GM12878 (cell line): ENCODE measurements at regions not wholly inside any gene's neighbourhood (a gene's known extent, or its start where the extent isn't known, plus 50 kb on each side); places are given as distances from the start of the nearest gene placed in this dataset.
A peak's percentile ranks its signal among the peaks of the same experiment; 100 is the strongest.
"Not testable (repeated sequence)": the region's sequence is repeated elsewhere in the genome, so short reads cannot be mapped to it uniquely, and the experiment has no call there.

Experiments used
- ATAC-seq: fragments of 200-7000 bp; cut with Tn5 transposase; 3 replicates; pipeline ENCODE4 v1.9.1; 2020; ENCODE audit warnings: mild to moderate bottlenecking, moderate library complexity
- BruUV-seq: library from RNA; stranded (reverse); fragments of 400-500 nt; replicated peaks from 2 replicates; lab custom pipeline; 2021; lab: Mats Ljungman, UMichigan
- CTCF ChIA-PET: fragments of 300-600 bp; sonication (Branson Sonifier 250); formaldehyde crosslinking; extraction: SDS; loops from one replicate; lab custom pipeline; 2021; ENCODE audit warnings: inconsistent platforms; lab: Yijun Ruan, JAX
- POLR2A ChIA-PET: fragments of 350-600 bp; formaldehyde crosslinking; extraction: SDS; loops from one replicate; lab custom pipeline; 2021; ENCODE audit warnings: inconsistent platforms; lab: Charles Lee
- RAD21 ChIA-PET: fragments of 300-600 bp; sonication (Branson Sonifier 250); formaldehyde crosslinking; loops from one replicate; lab custom pipeline; 2023; ENCODE audit warnings: antibody characterized with exemption; ENCODE audit not compliant: unreplicated experiment; lab: Charles Lee
- SMC1A ChIA-PET: fragments of 300-600 bp; sonication (Branson Sonifier 250); formaldehyde crosslinking; loops from one replicate; lab custom pipeline; 2023; ENCODE audit not compliant: unreplicated experiment, uncharacterized antibody; lab: Charles Lee
- DNase-seq: peaks from one replicate; pipeline ENCODE4 v3.0.0-alpha.2; 2011; ENCODE audit warnings: low read depth, low spot score
- FAIRE-seq: peaks from 3 replicates; lab custom pipeline; 2011; peaks lifted over from hg19 to GRCh38; lab: Jason Lieb, UNC
- H2AFZ ChIP-seq: 2 replicates; pipeline ENCODE4 v1.6.0; 2011; ENCODE audit warnings: low read depth, low read length, control low read depth; ENCODE audit not compliant: control insufficient read depth
- H3K27ac ChIP-seq: 2 replicates; pipeline ENCODE4 v1.5.1; 2011; ENCODE audit warnings: control low read depth; ENCODE audit not compliant: control insufficient read depth, insufficient read depth
- H3K27me3 ChIP-seq, 2 experiments: replicated peaks in 1 of 2; 2 replicates each; pipeline versions ENCODE4 v1.6.0 to v1.6.1; 2011; ENCODE audit warnings: low read length in 1 of 2; ENCODE audit not compliant: control insufficient read depth in 2 of 2, insufficient read depth in 2 of 2
- H3K36me3 ChIP-seq, 2 experiments: 2 replicates each; pipeline ENCODE4 v1.5.1; 2011; ENCODE audit warnings: low read length in 1 of 2; ENCODE audit not compliant: control insufficient read depth in 2 of 2, insufficient read depth in 2 of 2
- H3K4me1 ChIP-seq: 2 replicates; pipeline ENCODE4 v1.6.1; 2011; ENCODE audit warnings: mild to moderate bottlenecking, low read length, moderate library complexity, mixed read lengths; ENCODE audit not compliant: control insufficient read depth, insufficient read depth
- H3K4me2 ChIP-seq: 2 replicates; pipeline ENCODE4 v1.6.0; 2011; ENCODE audit warnings: control low read depth; ENCODE audit not compliant: control insufficient read depth, insufficient read depth
- H3K4me3 ChIP-seq: fragments of 200-600 bp; sonication (generic); 2 replicates; pipeline ENCODE4 v1.5.1; 2016
- H3K79me2 ChIP-seq: 2 replicates; pipeline ENCODE4 v1.6.0; 2011; ENCODE audit warnings: low read length; ENCODE audit not compliant: control insufficient read depth, insufficient read depth
- H3K9ac ChIP-seq: 2 replicates; pipeline ENCODE4 v1.8.0; 2011; ENCODE audit warnings: low read length, control low read depth, mixed read lengths; ENCODE audit not compliant: control insufficient read depth, insufficient read depth
- H3K9me3 ChIP-seq: replicated peaks from 3 replicates; pipeline ENCODE4 v1.5.1; 2011; ENCODE audit warnings: mild to moderate bottlenecking, low read length; ENCODE audit not compliant: control insufficient read depth, insufficient read depth
- H4K20me1 ChIP-seq: 2 replicates; pipeline ENCODE4 v1.6.0; 2011; ENCODE audit not compliant: control insufficient read depth, insufficient read depth
- HDGF ChIP-seq: fragments of 450-650 bp; IDR thresholded peaks from 2 replicates; pipeline ENCODE4 v1.6.1; 2016; ENCODE audit warnings: antibody characterized with exemption
- MEF2A ChIP-seq: IDR thresholded peaks from 2 replicates; pipeline ENCODE4 v1.6.1; 2011; ENCODE audit warnings: low read depth, mild to moderate bottlenecking, low read length, moderate library complexity; ENCODE audit not compliant: insufficient read depth
- POLR2A ChIP-seq: IDR thresholded peaks from 2 replicates; pipeline ENCODE4 v1.6.1; 2011; ENCODE audit warnings: low read depth, mild to moderate bottlenecking, low read length
- RFX5 ChIP-seq: IDR thresholded peaks from 2 replicates; pipeline ENCODE4 v1.6.1; 2011; ENCODE audit warnings: low read depth, low read length, improper control_type of control experiment
- WGBS: methylation state at CpG from one replicate; pipeline ENCODE4 v1.1.6; 2016; ENCODE audit warnings: low lambda C conversion rate; ENCODE audit not compliant: insufficient replicate concordance, insufficient coverage; ENCODE audit errors: missing lambda C conversion rate; 5-methylcytosine and 5-hydroxymethylcytosine counted together
- in situ Hi-C: fragments of 300-500 bp; cut with MboI; formaldehyde crosslinking; loops from 9 replicates; pipeline ENCODE4 v1.14.3; 2018; ENCODE audit warnings: mixed read lengths
- intact Hi-C: fragments of 100-400 bp; cut with micrococcal nuclease; formaldehyde crosslinking; loops from one replicate; pipeline ENCODE4 v1.14.2; 2022; ENCODE audit not compliant: unreplicated experiment
- TF ChIP-seq, protein P1 (sequence below): IDR thresholded peaks from 2 replicates; pipeline ENCODE4 v1.6.1; 2012; ENCODE audit warnings: low read depth, low read length, improper control_type of control experiment

DNA sequence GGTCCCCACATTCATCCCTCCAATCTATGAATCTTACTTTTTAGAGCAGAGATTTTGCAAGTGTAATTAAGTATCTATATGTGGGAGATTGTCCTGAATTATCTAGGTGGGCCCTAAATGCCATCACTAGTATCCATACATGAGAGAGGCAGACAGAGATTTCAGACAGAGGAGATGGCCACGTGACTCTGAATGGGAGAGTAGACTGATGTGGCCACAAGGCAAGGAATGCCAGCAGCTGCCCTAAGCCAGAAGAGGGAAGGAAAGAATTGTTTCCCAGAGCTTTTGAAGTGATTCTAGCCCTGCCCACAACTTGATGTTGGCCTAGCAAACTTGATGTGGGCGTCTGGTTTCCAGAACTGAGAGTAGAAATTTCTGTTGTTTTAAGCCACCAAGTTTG lies 90.1 kb upstream of the PCAT7 start:
- H2AFZ ChIP-seq, result no peak overlapping the region
- no TSS peak for BruUV-seq
- no peak for ATAC-seq
- H3K4me2 ChIP-seq, result no peak overlapping the region
- CTCF ChIA-PET, result no interaction called here
- no peak overlapping the region for H3K9ac ChIP-seq
- no peak overlapping the region for H3K27ac ChIP-seq
- no peaks in the 10 kb centered on the region for H3K27me3 ChIP-seq
- DNase-seq, result no peak
- POLR2A ChIA-PET, result no interaction called here
- RAD21 ChIA-PET, result no interaction called here
- no peak overlapping the region for H3K4me3 ChIP-seq
- in situ Hi-C loops, result no loop called here
- SMC1A ChIA-PET, result no interaction called here
- no peak for FAIRE-seq
- no peaks in the 10 kb centered on the region for H3K79me2 ChIP-seq
- intact Hi-C loops, result no loop called here
- no peaks in the 10 kb centered on the region; the same call in 2 of the 3 replicates for H3K9me3 ChIP-seq
- 90% methylated on average over 2 of the region's 2 CpGs for WGBS
- H3K4me1 ChIP-seq, result no peaks in the 10 kb centered on the region
- TF ChIP-seq, protein P1, sequence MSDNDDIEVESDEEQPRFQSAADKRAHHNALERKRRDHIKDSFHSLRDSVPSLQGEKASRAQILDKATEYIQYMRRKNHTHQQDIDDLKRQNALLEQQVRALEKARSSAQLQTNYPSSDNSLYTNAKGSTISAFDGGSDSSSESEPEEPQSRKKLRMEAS, result no peak
- TF ChIP-seq RFX5 (no peak), POLR2A (peak; percentile 16; the same call in 1 of the 2 replicates), MEF2A (no peak), HDGF (no peak)
- TF ChIP-seq, all 136 proteins: peak for 1
- Histone ChIP-seq H4K20me1 (no peaks in the 10 kb centered on the region), H3K36me3 (peaks cover 0 to 13% of the 10 kb centered on the region in 2 experiments; a peak in 3 of 4 replicates)

DNA sequence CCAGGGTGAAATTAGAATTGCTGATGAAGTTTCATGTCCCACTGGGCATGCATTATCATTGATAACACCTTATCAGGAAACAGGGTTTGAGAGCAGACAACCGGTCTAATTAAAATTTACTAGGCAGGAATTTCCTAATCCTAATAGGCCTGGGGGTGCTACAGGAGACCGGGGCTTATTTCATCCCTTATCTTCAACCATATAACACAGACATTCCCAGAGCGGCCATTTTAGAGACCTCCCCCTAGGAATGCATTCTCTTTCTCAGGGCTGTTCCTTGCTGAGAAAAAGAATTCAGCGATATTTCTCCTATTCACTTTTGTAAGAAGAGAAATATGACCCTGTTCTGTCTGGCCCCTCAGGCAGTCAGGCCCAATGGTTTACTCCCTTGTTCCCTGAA lies 82.8 kb upstream of the PCAT7 start:
- not testable (repeated sequence) for ATAC-seq
- 60% methylated on average over 4 of the region's 4 CpGs for WGBS

More for the DNA sequence above, 82.8 kb upstream of the PCAT7 start:
- SMC1A ChIA-PET, intact Hi-C loops, POLR2A ChIA-PET, H3K79me2 ChIP-seq, in situ Hi-C loops, BruUV-seq, H2AFZ ChIP-seq, H3K27me3 ChIP-seq, H3K36me3 ChIP-seq, H3K9me3 ChIP-seq, H3K4me1 ChIP-seq, H3K4me2 ChIP-seq, RAD21 ChIA-PET, H3K27ac ChIP-seq, FAIRE-seq, H3K4me3 ChIP-seq, DNase-seq, H3K9ac ChIP-seq, H4K20me1 ChIP-seq: not testable (repeated sequence)
- CTCF ChIA-PET, result interaction anchor here (0.7 to 0.8 kb wide), 2 partner anchors 10 to 1892 kb away, joined by 3 read pairs; no protein-coding TSS in a partner anchor
